ENCODE measurements at regions not wholly inside any gene's neighbourhood (a gene's known extent, or its start where the extent isn't known, plus 50 kb on each side); places are given as distances from the start of the nearest gene placed in this dataset.

DNA sequence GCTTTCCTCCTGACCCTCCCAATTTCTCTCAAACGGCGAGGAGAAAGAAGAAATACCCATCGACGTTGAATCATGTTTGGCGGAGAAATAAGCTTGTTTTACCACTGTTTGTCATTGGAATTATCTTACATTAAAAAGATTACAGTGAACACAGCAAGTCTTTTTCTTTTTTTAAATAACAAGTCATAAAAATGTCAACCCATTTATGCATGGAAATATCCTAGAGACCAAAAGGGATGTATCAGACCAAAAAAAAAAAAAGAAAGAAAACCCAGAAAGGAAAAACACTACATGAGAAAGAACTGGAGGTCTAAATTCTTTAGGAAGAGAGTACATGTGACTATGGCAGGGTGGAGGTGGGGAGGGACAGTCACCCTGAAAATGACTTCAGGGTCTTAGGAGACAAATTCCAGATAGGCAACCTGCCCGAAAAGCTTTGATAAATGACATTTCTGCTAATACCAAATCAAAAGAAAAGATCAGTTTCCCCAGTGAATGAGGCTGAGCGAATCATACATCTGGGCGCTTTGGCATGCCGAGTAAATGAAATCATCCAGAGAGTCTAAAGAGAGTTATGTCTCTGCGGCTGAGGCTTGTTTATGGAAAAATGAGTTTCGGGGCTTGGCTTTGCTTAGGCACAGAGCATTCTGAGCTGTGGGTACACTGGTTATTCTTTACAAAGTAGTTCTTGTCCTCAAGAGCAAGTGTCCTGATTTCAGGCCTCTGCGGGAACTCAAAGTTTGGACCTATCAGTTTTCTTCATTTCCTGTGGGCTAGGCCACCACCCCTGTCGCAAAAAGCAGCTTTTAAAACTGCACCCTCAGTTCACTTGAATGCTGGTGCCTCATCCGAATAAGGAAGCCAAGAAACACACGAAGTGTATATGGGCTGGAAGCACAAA is 110.1 kb upstream of the TGFBR2 start:
- DNase-seq (ENCODE audit: low read depth) = no peak

DNA sequence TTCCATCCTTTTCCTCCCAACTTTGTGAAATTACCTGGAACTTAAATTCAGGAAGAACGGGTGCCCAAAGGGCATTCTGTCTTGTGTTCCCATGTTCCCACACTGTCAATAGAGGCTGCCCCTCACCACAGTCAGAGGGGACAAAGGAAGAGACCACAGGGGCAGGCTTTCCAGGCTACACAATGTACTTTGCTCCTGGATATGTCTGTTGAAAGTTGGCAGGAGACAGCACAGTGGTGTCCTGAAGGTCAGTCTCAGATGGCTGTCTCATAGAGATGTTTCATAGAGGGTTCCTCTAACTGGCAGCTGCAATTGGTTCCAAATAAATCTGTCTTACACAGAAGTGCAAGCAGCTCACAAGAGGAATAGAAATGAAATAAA is 107.8 kb upstream of the TGFBR2 start:
- no peak for DNase-seq (ENCODE audit: low read depth)

DNA sequence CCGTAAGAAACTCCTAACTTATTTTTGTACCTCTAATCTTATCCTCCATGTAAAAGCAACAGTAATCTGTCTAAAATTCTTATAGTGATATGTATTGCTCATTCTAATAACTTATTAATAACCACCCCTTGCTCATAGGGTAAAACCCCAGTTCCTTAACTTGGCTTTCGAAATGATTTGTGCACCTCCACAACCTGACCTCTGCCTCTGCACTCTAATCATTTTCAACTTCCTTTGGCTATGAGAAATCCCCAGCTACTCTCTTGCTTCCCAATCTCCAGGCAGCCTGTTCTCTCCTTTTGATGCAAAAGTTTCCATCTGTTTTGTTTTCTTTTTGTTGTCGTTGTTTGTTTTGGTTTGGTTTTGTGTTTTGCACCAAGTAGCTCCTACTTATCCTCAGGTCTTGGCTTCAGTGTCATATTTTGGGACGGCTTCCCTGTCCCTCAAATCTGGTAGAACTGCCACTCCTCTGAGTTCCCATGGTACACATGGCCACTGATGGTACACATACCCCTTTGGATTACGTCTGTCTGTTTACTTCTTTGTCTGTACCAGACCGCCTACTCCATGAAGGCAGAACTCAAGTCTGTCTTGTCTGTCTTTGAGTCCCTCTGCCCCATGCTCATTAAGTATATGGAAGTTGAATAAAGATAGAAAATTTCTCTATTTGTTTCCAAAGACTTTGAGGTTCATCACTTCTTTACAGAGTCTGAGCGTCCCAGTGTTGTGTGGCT is 105.6 kb upstream of the TGFBR2 start:
- no peak for DNase-seq (ENCODE audit: low read depth)

DNA sequence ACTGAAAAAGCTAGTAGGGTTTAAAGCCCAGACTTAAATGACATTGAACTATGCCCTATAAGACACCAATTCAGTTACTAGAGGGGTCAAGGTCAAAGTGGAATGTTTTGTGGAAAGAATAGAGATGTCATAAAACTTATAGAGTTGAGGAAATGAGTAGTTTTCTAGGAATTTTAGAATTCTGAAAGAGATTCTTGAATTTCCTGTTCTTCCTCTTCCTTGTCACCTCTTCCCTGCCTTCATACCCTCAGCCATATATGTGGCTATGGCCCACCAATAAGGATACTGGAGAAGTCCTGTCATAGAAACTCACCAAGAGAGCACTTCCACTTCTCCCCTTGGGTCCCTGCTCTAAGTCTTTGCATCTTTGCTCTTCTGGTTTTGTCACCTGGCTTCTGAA is 104.9 kb upstream of the TGFBR2 start:
- DNase-seq (ENCODE audit: low read depth) = no peak

GRCh38 chr3:30502051-30502741 is 104.2 kb upstream of the TGFBR2 start:
- no peak for DNase-seq (ENCODE audit: low read depth)

- DNase-seq (ENCODE audit: low read depth) = no peak
Measured at GRCh38 chr3:30502742-30503073, 103.7 kb upstream of the TGFBR2 start.

DNA sequence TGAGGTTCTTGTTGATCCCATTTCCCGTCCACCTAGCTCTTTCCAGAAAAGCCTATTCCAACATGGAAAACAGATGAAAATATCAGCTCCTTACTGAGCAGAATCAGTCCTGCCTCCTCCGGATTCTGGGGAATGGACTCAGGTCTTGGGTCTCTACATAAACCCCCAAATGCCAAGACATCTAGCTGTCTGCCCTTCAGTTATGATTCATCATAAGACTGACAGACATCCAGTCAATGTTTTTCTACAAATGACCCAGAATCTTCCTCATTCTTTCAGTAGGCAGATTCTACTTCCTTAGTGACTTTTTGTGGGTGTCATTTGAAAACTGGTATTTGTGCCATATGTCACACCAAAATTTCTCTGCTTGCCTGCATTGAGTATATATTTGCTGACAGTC is 103.0 kb upstream of the TGFBR2 start:
- no peak for DNase-seq (ENCODE audit: low read depth)

DNA sequence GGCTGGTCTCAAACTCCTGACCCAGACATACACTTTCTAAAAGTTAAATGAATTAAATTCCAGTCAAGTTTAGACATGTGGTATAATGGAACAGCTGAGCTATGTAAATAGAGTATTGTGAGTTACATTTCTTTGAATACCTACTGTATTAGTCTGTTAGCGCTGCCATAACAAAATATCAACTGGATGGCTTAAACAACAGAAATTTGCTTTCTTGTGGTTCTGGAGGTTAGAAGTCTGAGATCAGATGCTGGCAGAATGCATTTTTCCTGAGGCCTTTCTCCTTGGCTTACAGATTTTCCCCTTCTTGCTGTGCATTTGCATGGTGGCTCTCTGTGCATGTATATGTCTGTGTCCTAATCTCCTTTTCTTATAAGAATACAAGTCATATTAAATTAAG is 101.5 kb upstream of the TGFBR2 start:
- DNase-seq (ENCODE audit: low read depth) = no peak

GRCh38 chr3:30505866-30506520 is 100.4 kb upstream of the TGFBR2 start:
- DNase-seq (ENCODE audit: low read depth) = no peak

- DNase-seq (ENCODE audit: low read depth) = no peak
Measured at GRCh38 chr3:30508339-30508738, 98.1 kb upstream of the TGFBR2 start.

DNA sequence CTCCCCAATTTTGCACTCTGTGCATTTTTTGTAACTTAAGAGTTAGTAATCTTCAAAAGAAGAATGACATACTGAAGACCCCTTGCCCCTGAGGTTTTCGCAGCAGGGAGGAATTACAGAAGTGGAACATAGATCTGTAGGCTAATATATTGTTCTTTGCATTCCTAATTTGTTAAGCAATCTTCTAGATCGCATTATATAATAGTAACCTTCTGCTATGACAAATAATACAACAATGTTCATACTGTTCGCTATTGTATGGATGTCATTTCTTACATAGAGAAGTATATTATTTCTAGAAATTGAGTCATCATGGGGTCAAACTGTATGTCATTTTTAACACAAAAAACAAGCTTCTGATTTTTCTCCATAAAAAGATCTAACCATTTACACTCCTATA is 95.8 kb upstream of the TGFBR2 start:
- no peak for DNase-seq (ENCODE audit: low read depth)

GRCh38 chr3:30511524-30512251 is 94.7 kb upstream of the TGFBR2 start:
- DNase-seq (ENCODE audit: low read depth) = no peak

DNA sequence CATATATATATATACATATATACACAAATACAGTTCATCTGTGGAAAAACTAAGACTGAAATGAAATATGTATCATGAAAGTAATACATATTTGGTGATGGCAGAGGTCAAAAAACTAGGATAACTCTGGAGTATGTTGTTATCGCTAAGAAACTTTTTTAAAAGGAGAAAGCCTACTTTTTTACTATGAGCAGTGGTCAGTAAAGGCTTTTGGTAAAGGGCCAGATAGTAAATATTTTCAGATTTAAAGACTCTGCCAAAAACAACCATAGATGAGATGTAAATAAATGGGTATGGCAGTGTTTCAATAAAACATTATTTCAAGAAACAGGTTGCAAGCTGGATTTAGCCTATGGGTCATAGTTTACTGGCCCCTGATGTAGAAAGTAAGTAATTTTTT is 93.8 kb upstream of the TGFBR2 start:
- no peak for DNase-seq (ENCODE audit: low read depth)

- no peak for DNase-seq (ENCODE audit: low read depth)
Measured at GRCh38 chr3:30513374-30514152, 92.8 kb upstream of the TGFBR2 start.

GRCh38 chr3:30516238-30516637 is 90.2 kb upstream of the TGFBR2 start:
- no peak for DNase-seq (ENCODE audit: low read depth)

DNA sequence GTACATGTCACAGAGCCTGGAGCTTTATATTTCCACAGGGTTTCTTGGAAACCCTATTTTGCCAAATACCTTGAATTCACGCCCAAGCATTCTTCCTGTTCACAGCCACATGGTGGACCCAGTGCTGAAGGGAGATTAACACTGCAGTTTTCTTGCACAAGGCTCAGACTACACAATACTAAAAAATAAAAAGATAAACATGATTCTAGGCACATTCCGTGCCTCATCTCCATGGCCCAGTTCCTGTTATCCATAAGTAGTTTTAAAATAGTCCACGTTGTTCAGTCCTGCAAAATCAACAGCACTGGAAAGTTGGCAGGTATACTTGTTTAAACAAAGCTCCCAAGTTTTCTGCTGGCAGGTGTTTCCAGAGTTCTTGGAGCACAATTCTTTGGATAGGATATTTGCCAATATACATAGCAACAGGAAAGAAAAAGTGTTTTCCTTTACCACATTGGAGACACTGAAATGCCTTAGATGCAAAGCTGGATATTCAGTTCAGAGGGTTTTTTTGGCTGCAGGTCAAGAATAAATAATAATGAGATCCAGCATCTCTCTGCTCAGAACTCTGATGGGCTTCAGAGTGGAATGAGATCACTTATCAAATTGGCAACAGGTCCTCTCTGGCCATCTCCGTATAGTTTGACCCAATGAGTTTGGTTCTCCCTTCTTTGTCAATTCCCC is 88.1 kb upstream of the TGFBR2 start:
- no peak for DNase-seq (ENCODE audit: low read depth)

DNA sequence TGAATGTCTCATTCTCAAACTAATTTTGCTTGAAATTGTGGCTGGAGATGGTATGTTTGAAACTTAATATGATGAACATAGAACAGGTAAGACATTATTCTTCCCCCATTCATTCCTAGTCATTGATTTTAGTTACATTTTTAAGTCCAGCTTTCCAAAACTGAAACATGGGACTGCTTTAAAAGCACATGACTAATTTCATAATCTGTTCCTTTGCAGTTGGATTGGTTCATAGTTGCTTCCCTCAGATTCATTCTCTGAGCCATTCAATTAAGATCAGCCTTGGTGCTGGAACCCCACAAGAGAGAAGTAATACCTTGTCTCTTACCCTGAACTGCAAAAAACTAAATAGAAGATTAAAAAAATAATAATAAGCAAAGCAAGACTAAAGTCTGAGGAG is 87.5 kb upstream of the TGFBR2 start:
- DNase-seq (ENCODE audit: low read depth) = no peak

GRCh38 chr3:30520699-30521098 is 85.7 kb upstream of the TGFBR2 start:
- DNase-seq (ENCODE audit: low read depth) = no peak

DNA sequence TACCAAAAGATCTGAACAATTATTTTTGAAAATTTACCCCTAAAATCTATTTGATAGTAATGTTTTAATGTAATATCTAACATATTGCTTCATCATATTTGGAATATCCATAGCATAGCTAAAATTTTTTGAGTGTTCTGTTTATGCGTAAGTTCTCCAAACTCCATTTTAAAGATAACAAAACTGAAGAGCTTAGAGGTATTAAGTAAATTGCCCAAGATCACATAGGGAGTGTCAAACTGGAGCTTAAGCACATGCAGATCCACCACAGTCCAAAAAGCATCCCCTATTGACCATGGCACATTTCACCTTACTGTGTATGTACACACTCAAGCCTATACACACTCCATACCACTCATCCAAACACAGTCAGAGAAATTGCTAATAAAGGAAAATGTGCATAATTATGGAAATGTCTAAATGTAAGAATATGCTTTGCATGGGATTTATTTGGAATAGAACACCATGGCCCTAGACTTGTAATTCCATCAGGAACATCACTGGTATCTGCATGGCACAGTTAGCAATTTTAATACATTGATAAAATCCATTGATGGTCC is 85.2 kb upstream of the TGFBR2 start:
- no peak for DNase-seq (ENCODE audit: low read depth)

DNA sequence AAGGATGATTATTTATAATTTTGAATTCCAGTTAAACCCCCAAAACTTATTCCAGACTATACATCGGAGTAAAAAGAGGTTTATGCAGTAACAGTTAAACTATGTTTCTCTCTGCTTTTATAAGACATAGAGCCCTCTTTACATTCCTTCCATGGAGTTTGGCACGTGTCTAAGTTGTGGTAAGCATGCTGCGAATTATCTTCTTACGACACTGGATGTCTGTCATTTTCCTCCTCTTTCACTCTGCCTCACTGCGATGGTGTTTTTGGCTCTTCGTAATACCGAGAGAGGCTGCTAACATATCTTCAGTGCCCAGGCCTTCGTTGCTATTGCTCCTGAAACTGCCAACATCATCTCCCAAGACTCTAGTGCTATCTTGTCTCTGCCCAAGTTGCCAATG is 83.9 kb upstream of the TGFBR2 start:
- DNase-seq (ENCODE audit: low read depth) = no peak
